Endothelial cell of umbilical vein (primary cell): ENCODE measurements at regions not wholly inside any gene's neighbourhood (a gene's known extent, or its start where the extent isn't known, plus 50 kb on each side); places are given as distances from the start of the nearest gene placed in this dataset.

Experiments
- BruUV-seq: library from RNA; stranded (reverse); fragments of 400-500 nt; replicated peaks from 2 replicates; lab custom pipeline; 2021; lab: Mats Ljungman, UMichigan
- CTCF ChIA-PET: fragments of 300-600, 350-600 bp; sonication (Branson Sonifier 250); formaldehyde crosslinking; loops from one replicate; lab custom pipeline; 2021; ENCODE audit warnings: antibody characterized with exemption, inconsistent platforms; lab: Charles Lee
- POLR2A ChIA-PET: fragments of 300-600, 350-600 bp; sonication (Branson Sonifier 250); formaldehyde crosslinking; loops from one replicate; lab custom pipeline; 2021; ENCODE audit warnings: antibody characterized with exemption, inconsistent platforms; lab: Charles Lee
- DNase-seq: peaks from one replicate; pipeline ENCODE4 v3.0.0-alpha.2; 2011; ENCODE audit warnings: low read depth, low spot score
- FAIRE-seq: peaks from 2 replicates; lab custom pipeline; 2011; peaks lifted over from hg19 to GRCh38; lab: Jason Lieb, UNC
- H2AFZ ChIP-seq: 2 replicates; pipeline ENCODE4 v1.6.0; 2012; ENCODE audit warnings: low read depth, low read length, control low read depth, inconsistent platforms
- H3K27ac ChIP-seq: 2 replicates; pipeline ENCODE4 v1.5.1; 2011; ENCODE audit warnings: low read depth, mild to moderate bottlenecking, control low read depth, low read length, moderate library complexity; ENCODE audit not compliant: insufficient read depth
- H3K27me3 ChIP-seq, 2 experiments: 2 replicates each; pipeline versions ENCODE4 v1.6.0 to v1.6.1; 2011; ENCODE audit warnings: low read length in 2 of 2, mixed read lengths in 1 of 2; ENCODE audit not compliant: control insufficient read depth in 2 of 2, insufficient read depth in 2 of 2
- H3K36me3 ChIP-seq, 2 experiments: 2 replicates in 1 of 2; 3 replicates in 1 of 2; pipeline ENCODE4 v1.5.1; 2011; ENCODE audit warnings: low read length in 2 of 2, mild to moderate bottlenecking in 1 of 2, moderate library complexity in 1 of 2; ENCODE audit not compliant: control insufficient read depth in 2 of 2, insufficient read depth in 2 of 2; ENCODE audit errors: extremely low read depth in 1 of 2
- H3K4me1 ChIP-seq: 3 replicates; pipeline ENCODE4 v1.5.1; 2011; ENCODE audit warnings: mild to moderate bottlenecking, low read length; ENCODE audit not compliant: control insufficient read depth, insufficient read depth; ENCODE audit errors: extremely low read depth
- H3K4me2 ChIP-seq: 2 replicates; pipeline ENCODE4 v1.6.1; 2011; ENCODE audit warnings: low read length, control low read depth, mixed read lengths; ENCODE audit not compliant: insufficient read depth
- H3K4me3 ChIP-seq, 3 experiments: fragments of 200-600 bp in 1 of 3; sonication (generic), shearing (Covaris generic) in 1 of 3; replicated peaks in 1 of 3; 2 replicates each; pipeline ENCODE4 v1.5.1; 2011 to 2016; ENCODE audit warnings: control low read depth in 3 of 3, low read length in 3 of 3, mild to moderate bottlenecking in 2 of 3, inconsistent platforms in 1 of 3, low read depth in 1 of 3, moderate library complexity in 1 of 3; ENCODE audit not compliant: insufficient read depth in 1 of 3
- H3K79me2 ChIP-seq: 2 replicates; pipeline ENCODE4 v1.6.0; 2012; ENCODE audit warnings: low read length, inconsistent platforms; ENCODE audit not compliant: control insufficient read depth, insufficient read depth
- H3K9ac ChIP-seq: replicated peaks from 2 replicates; pipeline ENCODE3; 2011; ENCODE audit warnings: low read length, control low read depth; ENCODE audit not compliant: insufficient read depth; ENCODE audit errors: extremely low read depth
- H3K9me1 ChIP-seq: replicated peaks from 3 replicates; pipeline ENCODE4 v1.6.0; 2011; ENCODE audit warnings: mild to moderate bottlenecking, low read length; ENCODE audit not compliant: control insufficient read depth, insufficient read depth; ENCODE audit errors: extremely low read depth
- H3K9me3 ChIP-seq: replicated peaks from 2 replicates; pipeline ENCODE4 v1.5.1; 2012; ENCODE audit warnings: low read length, inconsistent platforms; ENCODE audit not compliant: control insufficient read depth, insufficient read depth
- H4K20me1 ChIP-seq: replicated peaks from 2 replicates; pipeline ENCODE3; 2011; ENCODE audit warnings: mild to moderate bottlenecking, low read length; ENCODE audit not compliant: control insufficient read depth, insufficient read depth; ENCODE audit errors: extremely low read depth
- CTCF ChIP-seq, 2 donors: IDR thresholded peaks; 1 replicate in 1 of 2; 2 replicates in 1 of 2; pipeline ENCODE4 v1.5.1; 2011; ENCODE audit warnings: low read length in 2 of 2, mild to moderate bottlenecking in 2 of 2, moderate library complexity in 2 of 2, control low read depth in 1 of 2, inconsistent platforms in 1 of 2, low read depth in 1 of 2; ENCODE audit not compliant: insufficient read depth in 1 of 2; ENCODE audit errors: extremely low read depth in 1 of 2
- EZH2 ChIP-seq: IDR thresholded peaks from 2 replicates; pipeline ENCODE4 v1.6.1; 2012; ENCODE audit warnings: borderline replicate concordance, low read depth, mild to moderate bottlenecking, moderate library complexity, low read length, inconsistent platforms; ENCODE audit not compliant: severe bottlenecking
- FOS ChIP-seq: IDR thresholded peaks from 2 replicates; pipeline ENCODE4 v1.6.1; 2011; ENCODE audit warnings: mild to moderate bottlenecking, low read length, moderate library complexity, borderline replicate concordance; ENCODE audit not compliant: insufficient read depth
- GATA2 ChIP-seq: IDR thresholded peaks from 2 replicates; pipeline ENCODE4 v1.7.0; 2011; ENCODE audit warnings: low read depth, mild to moderate bottlenecking, moderate library complexity, mixed read lengths, low read length; ENCODE audit not compliant: insufficient read length, insufficient read depth
- JUN ChIP-seq: IDR thresholded peaks from 2 replicates; pipeline ENCODE4 v1.6.1; 2011; ENCODE audit warnings: borderline replicate concordance, low read depth; ENCODE audit not compliant: insufficient read length, insufficient read depth
- MAX ChIP-seq: IDR thresholded peaks from 2 replicates; pipeline ENCODE4 v1.6.1; 2011; ENCODE audit not compliant: insufficient read depth, insufficient read length
- MYC ChIP-seq: IDR thresholded peaks from one replicate; pipeline ENCODE4 v1.6.1; 2011; ENCODE audit warnings: mild to moderate bottlenecking, low read depth, low read length
- POLR2A ChIP-seq: IDR thresholded peaks from 2 replicates; pipeline ENCODE4 v1.6.1; 2012; ENCODE audit warnings: low read depth, mild to moderate bottlenecking, control low read depth, low read length
- POLR2AphosphoS5 ChIP-seq: IDR thresholded peaks from 2 replicates; pipeline ENCODE4 v1.6.1; 2012; ENCODE audit warnings: low read depth, mild to moderate bottlenecking, control low read depth, low read length, moderate library complexity; ENCODE audit not compliant: insufficient read depth
- dilution Hi-C: fragments of 300-500 bp; cut with MboI; formaldehyde crosslinking; loops from one replicate; pipeline ENCODE4 v1.15.0; 2019; ENCODE audit warnings: low sequenced_read_pairs; ENCODE audit not compliant: extremely low pct_ligation_motif_present
- intact Hi-C: fragments of 100-400 bp; cut with micrococcal nuclease; formaldehyde crosslinking; loops from one replicate; pipeline ENCODE4 v1.10.0; 2022

GRCh38 chr12:47369085-47369484 lies 289.3 kb upstream of the AMIGO2 start:
- no peaks in the 10 kb centered on the region for H4K20me1 ChIP-seq
- no peak overlapping the region for H3K9ac ChIP-seq
- no peaks in the 10 kb centered on the region for H3K79me2 ChIP-seq
- TF ChIP-seq POLR2A (no peak), FOS (no peak), GATA2 (no peak), EZH2 (no peak), POLR2AphosphoS5 (no peak), JUN (no peak), CTCF (IDR thresholded peaks at IDR 0.05; ENCODE audit: extremely low read depth in 1 of 2, insufficient read depth in 1 of 2, low read depth in 1 of 2, low read length in 2 of 2) (no peak), MYC (no peak), MAX (no peak)
- no peaks in the 10 kb centered on the region for H3K36me3 ChIP-seq
- CTCF ChIA-PET = interaction anchor here (0.9 to 2.9 kb wide), 2 partner anchors 9 to 29 kb away, joined by 3 to 9 read pairs; no protein-coding TSS in a partner anchor
- H2AFZ ChIP-seq = no peak overlapping the region
- no peaks in the 10 kb centered on the region for H3K9me3 ChIP-seq
- no peak overlapping the region for H3K4me2 ChIP-seq
- intact Hi-C loops = no loop called here
- FAIRE-seq = no peak
- no peak overlapping the region for H3K4me3 ChIP-seq
- POLR2A ChIA-PET = no interaction called here
- dilution Hi-C loops = no loop called here
- no peaks in the 10 kb centered on the region for H3K4me1 ChIP-seq
- no peak overlapping the region for H3K27ac ChIP-seq
- no TSS peak for BruUV-seq
- DNase-seq = no peak
- no peaks in the 10 kb centered on the region for H3K27me3 ChIP-seq
- no peaks in the 10 kb centered on the region for H3K9me1 ChIP-seq
